ENCODE measurements at regions not wholly inside any gene's neighbourhood (a gene's known extent, or its start where the extent isn't known, plus 50 kb on each side); places are given as distances from the start of the nearest gene placed in this dataset.
"Not testable (repeated sequence)": the region's sequence is repeated elsewhere in the genome, so short reads cannot be mapped to it uniquely, and the experiment has no call there.

DNA sequence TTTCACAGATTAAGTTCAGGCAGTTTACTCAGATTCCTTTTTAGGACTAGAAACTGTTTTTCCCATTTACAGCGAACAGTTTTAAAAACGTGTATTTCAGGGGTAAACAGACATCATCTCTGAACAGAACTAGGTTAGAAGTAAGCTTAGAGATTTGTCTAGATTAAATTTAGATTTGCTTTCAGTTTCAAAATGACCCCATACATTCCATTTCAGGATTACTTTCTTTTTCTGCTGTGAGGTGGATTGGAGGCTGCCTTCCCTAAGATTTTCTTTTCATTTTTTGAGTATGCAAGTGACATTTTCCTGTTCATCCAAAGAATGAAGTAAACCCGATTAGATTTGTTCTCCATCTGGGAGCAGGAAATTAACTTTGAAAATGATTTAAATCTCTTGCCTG lies 747.2 kb downstream of the KHDRBS2 start:
- no peak for TF ChIP-seq POLR2AphosphoS5 (IDR thresholded peaks at IDR 0.05; ENCODE audit: low read depth)
- no peak for TF ChIP-seq SPI1 (IDR thresholded peaks at IDR 0.05; ENCODE audit: borderline replicate concordance, low read depth)
- no peak for TF ChIP-seq CTCF (IDR thresholded peaks at IDR 0.05; ENCODE audit: insufficient read depth, low read length)
- no peak for TF ChIP-seq GABPA (IDR thresholded peaks at IDR 0.05; ENCODE audit: low read depth)
- TF ChIP-seq, protein P1, sequence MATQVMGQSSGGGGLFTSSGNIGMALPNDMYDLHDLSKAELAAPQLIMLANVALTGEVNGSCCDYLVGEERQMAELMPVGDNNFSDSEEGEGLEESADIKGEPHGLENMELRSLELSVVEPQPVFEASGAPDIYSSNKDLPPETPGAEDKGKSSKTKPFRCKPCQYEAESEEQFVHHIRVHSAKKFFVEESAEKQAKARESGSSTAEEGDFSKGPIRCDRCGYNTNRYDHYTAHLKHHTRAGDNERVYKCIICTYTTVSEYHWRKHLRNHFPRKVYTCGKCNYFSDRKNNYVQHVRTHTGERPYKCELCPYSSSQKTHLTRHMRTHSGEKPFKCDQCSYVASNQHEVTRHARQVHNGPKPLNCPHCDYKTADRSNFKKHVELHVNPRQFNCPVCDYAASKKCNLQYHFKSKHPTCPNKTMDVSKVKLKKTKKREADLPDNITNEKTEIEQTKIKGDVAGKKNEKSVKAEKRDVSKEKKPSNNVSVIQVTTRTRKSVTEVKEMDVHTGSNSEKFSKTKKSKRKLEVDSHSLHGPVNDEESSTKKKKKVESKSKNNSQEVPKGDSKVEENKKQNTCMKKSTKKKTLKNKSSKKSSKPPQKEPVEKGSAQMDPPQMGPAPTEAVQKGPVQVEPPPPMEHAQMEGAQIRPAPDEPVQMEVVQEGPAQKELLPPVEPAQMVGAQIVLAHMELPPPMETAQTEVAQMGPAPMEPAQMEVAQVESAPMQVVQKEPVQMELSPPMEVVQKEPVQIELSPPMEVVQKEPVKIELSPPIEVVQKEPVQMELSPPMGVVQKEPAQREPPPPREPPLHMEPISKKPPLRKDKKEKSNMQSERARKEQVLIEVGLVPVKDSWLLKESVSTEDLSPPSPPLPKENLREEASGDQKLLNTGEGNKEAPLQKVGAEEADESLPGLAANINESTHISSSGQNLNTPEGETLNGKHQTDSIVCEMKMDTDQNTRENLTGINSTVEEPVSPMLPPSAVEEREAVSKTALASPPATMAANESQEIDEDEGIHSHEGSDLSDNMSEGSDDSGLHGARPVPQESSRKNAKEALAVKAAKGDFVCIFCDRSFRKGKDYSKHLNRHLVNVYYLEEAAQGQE (IDR thresholded peaks at IDR 0.05; ENCODE audit: insufficient replicate concordance, low read depth): no peak
- no peak for DNase-seq (ENCODE audit: low read depth in 1 of 2, low spot score in 1 of 2)
- H3K4me3 ChIP-seq (replicated peaks; ENCODE audit: insufficient read depth, low read length): no peak overlapping the region
- H3K27ac ChIP-seq (replicated peaks): no peak overlapping the region
- no peaks in the 10 kb centered on the region for H3K27me3 ChIP-seq (ENCODE audit: insufficient read depth, poor library complexity, severe bottlenecking)

GRCh38 chr6:61532749-61533148 lies 753.3 kb downstream of the KHDRBS2 start:
- not testable (repeated sequence) for DNase-seq (ENCODE audit: low read depth in 1 of 2, low spot score in 1 of 2); H3K27ac ChIP-seq (replicated peaks); H3K27me3 ChIP-seq (ENCODE audit: insufficient read depth, poor library complexity, severe bottlenecking); H3K4me3 ChIP-seq (replicated peaks; ENCODE audit: insufficient read depth, low read length)

Measured in HL-60 (cell line).